ENCODE measurements at regions not wholly inside any gene's neighbourhood (a gene's known extent, or its start where the extent isn't known, plus 50 kb on each side); places are given as distances from the start of the nearest gene placed in this dataset.

DNA sequence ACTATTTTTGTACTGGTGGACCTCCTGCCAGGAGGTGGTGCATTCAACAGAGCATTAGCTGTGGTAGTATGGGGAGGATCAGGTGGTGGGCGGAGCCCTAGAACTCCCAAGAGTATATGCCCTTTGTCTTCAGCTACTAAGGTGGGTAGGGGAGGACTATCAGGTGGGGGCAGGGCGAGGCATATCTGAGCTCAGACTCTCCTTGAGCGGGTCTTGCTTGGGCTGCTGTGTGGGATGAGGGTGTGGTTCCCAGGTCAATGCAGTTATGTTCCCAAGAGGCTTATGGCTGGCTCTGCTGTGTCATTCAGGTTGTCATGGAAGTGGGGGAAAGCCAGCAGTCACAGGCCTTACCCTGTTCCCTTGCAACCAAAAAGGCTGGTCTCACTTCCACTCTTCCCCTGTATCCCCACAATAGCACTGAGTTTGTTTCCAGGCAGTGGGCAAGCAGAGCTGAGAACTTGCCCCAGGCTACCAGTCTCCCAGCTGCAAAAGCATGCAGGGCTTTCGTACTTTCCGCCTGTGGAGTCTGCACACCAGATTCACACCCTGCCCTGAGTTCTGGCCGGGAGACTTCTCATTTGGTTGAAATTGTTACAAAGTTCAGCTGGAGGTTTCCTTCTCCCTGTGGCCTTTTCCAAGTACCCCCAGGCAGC is 93.7 kb upstream of the DPPA4 start:
- TF ChIP-seq, protein P1, sequence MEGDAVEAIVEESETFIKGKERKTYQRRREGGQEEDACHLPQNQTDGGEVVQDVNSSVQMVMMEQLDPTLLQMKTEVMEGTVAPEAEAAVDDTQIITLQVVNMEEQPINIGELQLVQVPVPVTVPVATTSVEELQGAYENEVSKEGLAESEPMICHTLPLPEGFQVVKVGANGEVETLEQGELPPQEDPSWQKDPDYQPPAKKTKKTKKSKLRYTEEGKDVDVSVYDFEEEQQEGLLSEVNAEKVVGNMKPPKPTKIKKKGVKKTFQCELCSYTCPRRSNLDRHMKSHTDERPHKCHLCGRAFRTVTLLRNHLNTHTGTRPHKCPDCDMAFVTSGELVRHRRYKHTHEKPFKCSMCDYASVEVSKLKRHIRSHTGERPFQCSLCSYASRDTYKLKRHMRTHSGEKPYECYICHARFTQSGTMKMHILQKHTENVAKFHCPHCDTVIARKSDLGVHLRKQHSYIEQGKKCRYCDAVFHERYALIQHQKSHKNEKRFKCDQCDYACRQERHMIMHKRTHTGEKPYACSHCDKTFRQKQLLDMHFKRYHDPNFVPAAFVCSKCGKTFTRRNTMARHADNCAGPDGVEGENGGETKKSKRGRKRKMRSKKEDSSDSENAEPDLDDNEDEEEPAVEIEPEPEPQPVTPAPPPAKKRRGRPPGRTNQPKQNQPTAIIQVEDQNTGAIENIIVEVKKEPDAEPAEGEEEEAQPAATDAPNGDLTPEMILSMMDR (IDR thresholded peaks at IDR 0.05) = no peak
- TF ChIP-seq POLR2A (IDR thresholded peaks at IDR 0.05) = no peak
